ENCODE measurements at regions not wholly inside any gene's neighbourhood (a gene's known extent, or its start where the extent isn't known, plus 50 kb on each side); places are given as distances from the start of the nearest gene placed in this dataset.

DNA sequence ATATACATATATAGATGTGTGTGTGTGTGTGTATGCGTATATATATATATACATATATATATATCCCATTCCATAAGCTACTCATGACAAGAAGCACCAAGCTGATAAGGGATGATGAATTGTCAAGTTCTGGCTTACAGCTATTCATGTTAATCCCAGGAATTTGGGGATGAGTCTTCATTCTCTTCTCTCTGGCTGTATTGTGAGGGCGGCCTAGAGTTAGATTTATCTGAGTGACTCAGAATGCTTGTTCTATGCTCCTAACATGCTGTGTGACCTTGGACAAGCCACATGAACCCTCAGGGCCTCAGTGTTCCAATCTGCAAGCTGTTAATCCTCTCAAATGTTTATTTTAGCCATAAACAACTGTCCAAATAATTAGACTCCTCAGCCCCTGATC is 749.0 kb downstream of the MED13L start:
- TF ChIP-seq, protein P1, sequence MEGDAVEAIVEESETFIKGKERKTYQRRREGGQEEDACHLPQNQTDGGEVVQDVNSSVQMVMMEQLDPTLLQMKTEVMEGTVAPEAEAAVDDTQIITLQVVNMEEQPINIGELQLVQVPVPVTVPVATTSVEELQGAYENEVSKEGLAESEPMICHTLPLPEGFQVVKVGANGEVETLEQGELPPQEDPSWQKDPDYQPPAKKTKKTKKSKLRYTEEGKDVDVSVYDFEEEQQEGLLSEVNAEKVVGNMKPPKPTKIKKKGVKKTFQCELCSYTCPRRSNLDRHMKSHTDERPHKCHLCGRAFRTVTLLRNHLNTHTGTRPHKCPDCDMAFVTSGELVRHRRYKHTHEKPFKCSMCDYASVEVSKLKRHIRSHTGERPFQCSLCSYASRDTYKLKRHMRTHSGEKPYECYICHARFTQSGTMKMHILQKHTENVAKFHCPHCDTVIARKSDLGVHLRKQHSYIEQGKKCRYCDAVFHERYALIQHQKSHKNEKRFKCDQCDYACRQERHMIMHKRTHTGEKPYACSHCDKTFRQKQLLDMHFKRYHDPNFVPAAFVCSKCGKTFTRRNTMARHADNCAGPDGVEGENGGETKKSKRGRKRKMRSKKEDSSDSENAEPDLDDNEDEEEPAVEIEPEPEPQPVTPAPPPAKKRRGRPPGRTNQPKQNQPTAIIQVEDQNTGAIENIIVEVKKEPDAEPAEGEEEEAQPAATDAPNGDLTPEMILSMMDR (IDR thresholded peaks at IDR 0.05), result no peak
- no peak for TF ChIP-seq POLR2A (IDR thresholded peaks at IDR 0.05)
